ENCODE measurements at regions not wholly inside any gene's neighbourhood (a gene's known extent, or its start where the extent isn't known, plus 50 kb on each side); places are given as distances from the start of the nearest gene placed in this dataset.

DNA sequence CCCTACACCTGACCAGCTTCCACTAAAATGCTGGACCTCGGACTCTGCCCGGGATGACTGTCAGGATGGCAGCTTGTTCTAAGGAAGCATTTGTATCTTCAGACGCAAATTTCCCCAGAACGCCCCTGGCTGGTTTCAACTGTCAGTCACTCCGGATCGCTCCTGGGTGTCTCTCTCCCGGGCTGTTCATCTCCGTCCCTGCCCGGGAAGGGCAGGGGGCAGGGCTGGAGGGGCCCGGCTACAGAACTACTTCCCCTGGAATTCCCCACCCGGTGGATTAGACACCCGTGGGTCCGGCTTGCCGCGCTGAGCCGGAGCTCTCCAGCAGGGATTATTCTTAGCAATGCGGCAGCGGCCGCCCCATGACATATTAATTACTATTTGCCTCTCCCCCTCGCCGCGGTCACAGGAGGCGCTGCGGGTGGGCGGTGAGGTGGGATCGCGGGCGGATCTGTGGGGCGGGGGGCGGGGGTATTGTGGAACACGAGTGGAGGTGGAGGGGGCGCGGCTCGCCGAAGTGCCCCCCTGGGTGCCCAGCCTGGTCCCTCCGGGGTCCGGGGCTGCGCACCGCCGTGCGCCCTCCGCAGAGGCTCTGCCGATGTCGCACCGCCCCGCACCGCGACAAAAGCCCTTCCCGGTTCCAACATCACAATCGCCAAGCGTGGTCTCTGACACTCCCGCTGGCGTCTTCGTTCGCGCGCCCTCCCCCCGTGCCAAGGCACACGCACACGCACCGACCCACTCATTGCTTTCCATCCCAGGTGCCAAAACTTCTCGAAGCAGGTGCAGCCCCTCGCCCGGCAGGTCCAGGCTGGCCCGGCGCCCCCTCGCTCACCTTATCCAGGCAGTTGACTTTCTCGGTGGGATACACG is 276.1 kb upstream of the NEBL start:
- no peak for DNase-seq (ENCODE audit: low read depth in 2 of 2)

- no peak for DNase-seq (ENCODE audit: low read depth in 2 of 2)
Observed at GRCh38 chr10:21172542-21172929, 275.4 kb upstream of the NEBL start.

DNA sequence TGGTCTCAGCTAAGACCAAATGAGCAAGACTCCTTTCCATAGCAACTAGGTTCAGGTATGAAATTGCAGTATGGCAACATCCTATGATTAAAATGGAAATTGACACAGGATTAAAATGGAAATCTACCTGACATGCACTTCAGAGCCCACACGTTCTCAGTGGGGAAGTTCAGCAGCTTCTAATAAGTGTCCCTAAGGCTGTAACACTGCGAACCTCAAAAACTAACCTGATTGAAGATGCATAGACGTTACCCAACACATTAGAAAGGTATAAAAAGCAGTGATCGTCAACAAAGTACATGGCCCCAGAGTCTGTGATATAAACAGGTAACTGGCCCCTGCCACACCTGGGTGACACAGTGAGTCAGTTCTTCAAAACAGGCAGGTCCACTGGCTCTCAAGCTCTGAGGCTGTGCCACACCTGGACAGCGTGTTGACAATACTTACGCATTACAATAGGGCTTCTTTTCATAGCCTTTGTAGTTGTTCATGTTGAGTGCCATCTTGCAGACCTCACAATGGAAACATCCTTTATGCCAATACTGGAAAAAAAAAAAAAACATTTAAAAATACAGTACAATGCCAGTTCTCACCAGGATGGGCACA is 274.9 kb upstream of the NEBL start:
- no peak for DNase-seq (ENCODE audit: low read depth in 2 of 2)

- no peak for DNase-seq (ENCODE audit: low read depth in 2 of 2)
Observed at GRCh38 chr10:21171197-21171935, 274.3 kb upstream of the NEBL start.

GRCh38 chr10:21170216-21170615 is 273.1 kb upstream of the NEBL start:
- DNase-seq (ENCODE audit: low read depth in 2 of 2): no peak

DNA sequence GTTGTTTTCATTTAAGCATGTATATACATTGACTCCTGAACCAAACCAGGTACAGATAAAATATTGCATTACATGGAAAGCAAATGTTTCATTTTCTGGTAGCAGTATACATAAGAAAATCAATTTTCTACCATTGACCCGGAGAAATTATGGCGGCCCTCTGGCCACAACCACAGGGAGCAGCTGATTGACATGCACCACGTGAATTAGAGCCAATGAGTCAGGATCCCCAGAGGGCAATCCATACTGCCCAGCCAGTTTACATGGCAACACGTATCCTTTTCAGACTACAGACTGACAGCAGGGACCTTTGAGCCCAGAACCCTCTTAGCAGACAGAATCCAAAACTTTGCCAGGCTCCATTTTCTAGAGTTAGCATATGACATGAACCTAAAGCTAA is 272.2 kb upstream of the NEBL start:
- DNase-seq (ENCODE audit: low read depth in 2 of 2): no peak

- no peak for DNase-seq (ENCODE audit: low read depth in 2 of 2)
Observed at GRCh38 chr10:21167288-21168010, 270.3 kb upstream of the NEBL start.

GRCh38 chr10:21166557-21167287 is 269.6 kb upstream of the NEBL start:
- no peak for DNase-seq (ENCODE audit: low read depth in 2 of 2)

GRCh38 chr10:21165489-21165888 is 268.4 kb upstream of the NEBL start:
- DNase-seq (ENCODE audit: low read depth in 2 of 2): no peak

- DNase-seq (ENCODE audit: low read depth in 2 of 2): no peak
Observed at GRCh38 chr10:21164687-21165086, 267.6 kb upstream of the NEBL start.

DNA sequence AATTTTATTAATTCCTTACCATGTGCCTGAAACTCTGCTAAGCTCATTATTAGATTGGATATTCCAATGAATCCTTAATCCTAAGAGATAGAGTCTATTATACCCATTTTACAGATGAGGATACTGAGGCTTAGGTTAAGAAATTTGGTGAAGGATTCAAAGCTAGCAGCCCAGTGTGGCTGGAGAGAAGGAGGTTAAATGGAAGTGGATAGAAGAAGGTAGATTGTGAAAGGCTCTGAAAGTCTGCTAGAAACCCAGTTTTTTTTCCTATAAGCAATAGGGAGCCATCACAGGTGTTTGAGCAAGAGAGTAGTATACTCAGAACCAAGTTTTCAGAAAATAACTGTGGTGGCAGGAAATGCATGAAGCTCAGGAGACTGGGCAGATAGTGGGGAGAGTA is 265.8 kb upstream of the NEBL start:
- no peak for DNase-seq (ENCODE audit: low read depth in 2 of 2)

GRCh38 chr10:21161647-21162046 is 264.5 kb upstream of the NEBL start:
- DNase-seq (ENCODE audit: low read depth in 2 of 2): no peak

- DNase-seq (ENCODE audit: low read depth in 2 of 2): no peak
Observed at GRCh38 chr10:21161090-21161625, 264.0 kb upstream of the NEBL start.

- no peak for DNase-seq (ENCODE audit: low read depth in 2 of 2)
Observed at GRCh38 chr10:21160116-21160515, 263.0 kb upstream of the NEBL start.

GRCh38 chr10:21159669-21160068 is 262.6 kb upstream of the NEBL start:
- DNase-seq (ENCODE audit: low read depth in 2 of 2): no peak

- DNase-seq (ENCODE audit: low read depth in 2 of 2): no peak
Observed at GRCh38 chr10:21158301-21158700, 261.2 kb upstream of the NEBL start.

DNA sequence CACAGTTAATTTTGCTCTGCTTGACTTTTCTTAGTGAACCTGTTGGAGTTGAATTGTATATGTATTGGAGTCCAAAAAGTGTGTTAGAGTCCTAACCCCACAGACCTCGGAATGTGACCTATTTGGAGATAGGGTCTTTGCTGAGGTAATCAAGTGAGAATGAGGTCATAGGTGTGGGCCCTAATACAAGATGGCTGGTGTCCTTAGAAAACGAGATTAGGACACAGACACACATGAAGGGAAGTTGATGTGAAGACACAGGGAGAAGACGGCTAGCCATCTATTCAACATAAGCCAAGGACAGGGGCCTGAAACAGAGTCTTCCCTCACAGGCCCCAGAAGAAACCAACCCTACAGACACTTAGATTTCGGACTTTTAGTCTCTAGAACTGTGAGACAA is 260.6 kb upstream of the NEBL start:
- DNase-seq (ENCODE audit: low read depth in 2 of 2): no peak

DNA sequence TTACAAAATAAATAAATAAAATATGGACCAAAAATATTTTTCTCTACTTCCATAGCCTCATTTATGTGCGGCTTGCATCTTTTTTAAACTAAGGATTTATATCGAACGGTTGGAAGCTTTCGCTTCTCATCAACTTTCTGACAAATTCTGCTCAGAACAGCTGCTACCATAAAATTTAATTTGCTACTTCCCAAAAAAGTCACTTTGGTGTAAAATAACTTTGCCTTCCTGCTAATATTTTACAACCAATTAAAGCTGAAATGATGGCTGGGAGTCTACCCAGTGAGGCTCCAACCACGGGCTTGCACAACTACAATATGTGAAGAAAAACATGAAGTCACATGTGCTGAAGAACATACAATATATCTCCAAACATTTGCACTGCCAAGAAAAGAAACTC is 253.1 kb upstream of the NEBL start:
- no peak for DNase-seq (ENCODE audit: low read depth in 2 of 2)

DNA sequence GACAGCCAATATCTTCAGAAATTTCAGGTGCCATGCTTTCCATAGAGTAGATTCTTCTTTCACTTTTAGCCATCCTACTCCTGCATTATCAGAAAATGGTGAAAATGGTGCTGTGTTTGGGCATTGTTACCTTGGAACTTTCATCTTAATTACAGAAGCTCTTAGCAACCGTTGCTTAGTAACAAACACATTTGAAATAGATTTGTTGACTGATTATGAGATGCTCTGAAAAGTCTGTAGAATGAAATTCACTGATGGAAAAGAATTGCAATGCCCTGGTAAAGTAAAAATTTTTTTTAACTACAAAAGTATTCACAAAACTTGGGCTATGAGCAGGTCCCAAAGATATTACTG is 249.3 kb upstream of the NEBL start:
- DNase-seq (ENCODE audit: low read depth in 2 of 2): no peak

DNA sequence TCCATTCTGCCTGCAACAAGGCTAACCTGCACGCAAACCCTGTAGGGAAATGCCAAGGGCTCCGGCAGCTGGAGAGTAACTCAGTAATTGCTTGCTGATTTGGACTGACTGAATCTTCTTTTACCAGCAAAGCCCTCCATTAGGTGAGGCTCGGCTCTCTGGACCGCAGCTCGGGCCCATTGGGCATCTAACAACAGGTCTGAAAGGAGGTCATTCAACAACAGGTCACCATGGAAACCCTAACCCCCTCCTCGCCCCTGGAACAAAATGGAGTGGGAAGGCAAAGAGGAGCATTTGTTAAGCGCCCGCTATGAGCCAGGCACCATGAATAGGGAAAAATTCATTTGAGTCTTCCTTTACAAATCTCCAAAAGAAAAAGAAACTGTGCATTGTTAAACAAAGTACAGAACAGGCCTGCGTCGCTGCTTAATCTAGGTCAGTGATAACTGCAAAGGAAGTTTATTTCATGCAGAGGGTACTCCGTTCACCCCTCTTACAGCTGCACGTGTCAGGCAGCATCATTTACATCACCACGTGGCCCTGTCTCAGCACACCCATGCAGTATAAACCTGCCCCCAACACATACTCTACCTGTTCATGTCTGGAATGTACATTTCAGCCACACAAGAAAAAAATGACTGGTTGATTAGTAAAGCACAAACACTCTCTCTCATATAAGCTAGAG is 248.8 kb upstream of the NEBL start:
- no peak for DNase-seq (ENCODE audit: low read depth in 2 of 2)

DNA sequence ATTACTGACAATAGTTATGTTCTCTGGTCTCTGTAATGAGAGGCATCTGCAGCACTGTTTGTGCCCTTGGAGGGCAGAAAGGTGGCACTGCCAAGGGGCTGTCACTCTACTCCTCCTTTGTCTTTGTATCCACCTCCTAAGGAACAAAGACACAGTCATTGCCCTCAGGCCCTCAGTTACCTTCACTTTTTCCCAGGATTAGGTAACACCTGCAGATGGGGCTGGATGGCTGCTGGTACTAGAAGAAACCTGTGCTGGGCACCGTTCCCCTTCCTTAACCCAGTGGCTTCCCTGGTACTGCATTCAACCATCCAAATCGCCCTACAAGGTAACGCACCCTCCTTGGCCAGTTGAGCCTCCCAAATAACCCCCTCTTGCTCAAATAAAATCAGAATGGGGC is 246.9 kb upstream of the NEBL start:
- no peak for DNase-seq (ENCODE audit: low read depth in 2 of 2)
